Fibroblast of the aortic adventitia (primary cell): ENCODE measurements at regions not wholly inside any gene's neighbourhood (a gene's known extent, or its start where the extent isn't known, plus 50 kb on each side); places are given as distances from the start of the nearest gene placed in this dataset.

ENCODE experiments used
- DNase-seq: peaks from one replicate; pipeline ENCODE4 v3.0.0-alpha.2; 2010; ENCODE audit warnings: low read depth
- H3K4me3 ChIP-seq: 2 replicates; pipeline ENCODE4 v1.5.1; 2011; ENCODE audit warnings: low read depth, mild to moderate bottlenecking, control low read depth, low read length, moderate library complexity
- TF ChIP-seq, protein P1 (sequence below): IDR thresholded peaks from 2 replicates; pipeline ENCODE4 v1.5.1; 2011; ENCODE audit warnings: mild to moderate bottlenecking, low read length, control low read depth, inconsistent platforms; ENCODE audit not compliant: insufficient read depth

DNA sequence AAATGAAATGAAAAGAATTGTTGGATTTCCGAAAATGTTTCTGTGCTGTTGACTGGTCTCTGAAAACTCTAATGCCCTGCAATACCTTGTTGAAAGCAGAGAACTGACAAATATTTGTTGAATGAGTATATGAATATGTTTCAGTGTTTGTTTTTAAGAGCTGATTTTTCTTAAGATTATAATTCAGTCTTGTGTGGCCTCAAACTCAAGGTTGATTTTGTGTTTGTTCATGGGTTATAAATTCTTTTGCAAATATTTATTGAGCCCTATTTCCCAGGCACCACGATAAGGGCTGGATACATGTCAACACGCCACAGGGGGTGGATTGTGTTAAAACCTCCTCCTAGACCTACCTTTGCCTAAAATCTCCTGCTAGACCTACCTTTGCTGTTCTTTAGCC, 203.9 kb upstream of the PLPP4 start:
- no peak overlapping the region for H3K4me3 ChIP-seq
- TF ChIP-seq, protein P1, sequence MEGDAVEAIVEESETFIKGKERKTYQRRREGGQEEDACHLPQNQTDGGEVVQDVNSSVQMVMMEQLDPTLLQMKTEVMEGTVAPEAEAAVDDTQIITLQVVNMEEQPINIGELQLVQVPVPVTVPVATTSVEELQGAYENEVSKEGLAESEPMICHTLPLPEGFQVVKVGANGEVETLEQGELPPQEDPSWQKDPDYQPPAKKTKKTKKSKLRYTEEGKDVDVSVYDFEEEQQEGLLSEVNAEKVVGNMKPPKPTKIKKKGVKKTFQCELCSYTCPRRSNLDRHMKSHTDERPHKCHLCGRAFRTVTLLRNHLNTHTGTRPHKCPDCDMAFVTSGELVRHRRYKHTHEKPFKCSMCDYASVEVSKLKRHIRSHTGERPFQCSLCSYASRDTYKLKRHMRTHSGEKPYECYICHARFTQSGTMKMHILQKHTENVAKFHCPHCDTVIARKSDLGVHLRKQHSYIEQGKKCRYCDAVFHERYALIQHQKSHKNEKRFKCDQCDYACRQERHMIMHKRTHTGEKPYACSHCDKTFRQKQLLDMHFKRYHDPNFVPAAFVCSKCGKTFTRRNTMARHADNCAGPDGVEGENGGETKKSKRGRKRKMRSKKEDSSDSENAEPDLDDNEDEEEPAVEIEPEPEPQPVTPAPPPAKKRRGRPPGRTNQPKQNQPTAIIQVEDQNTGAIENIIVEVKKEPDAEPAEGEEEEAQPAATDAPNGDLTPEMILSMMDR: no peak
- DNase-seq: no peak

DNA sequence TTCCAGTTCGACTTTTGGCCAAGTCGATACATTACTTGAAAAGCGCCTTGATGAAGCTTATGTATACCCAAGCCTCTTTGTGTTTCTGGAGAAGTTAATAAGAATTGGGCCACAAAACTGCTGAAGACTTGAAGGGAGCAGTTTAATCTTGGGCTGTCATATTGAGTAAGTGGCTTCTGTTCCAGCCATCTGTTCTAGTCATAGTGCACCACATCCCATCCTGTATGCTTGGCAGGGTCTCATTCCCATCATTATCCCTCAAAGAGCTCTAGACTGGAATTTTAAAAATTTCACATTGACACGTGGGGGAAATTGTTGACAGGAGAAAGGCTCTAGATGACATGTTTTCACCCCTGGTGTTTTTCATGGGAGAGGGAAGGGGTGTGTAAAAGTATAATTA, 196.6 kb upstream of the PLPP4 start:
- no peak overlapping the region for H3K4me3 ChIP-seq
- DNase-seq: no peak
- TF ChIP-seq, protein P1: no peak

DNA sequence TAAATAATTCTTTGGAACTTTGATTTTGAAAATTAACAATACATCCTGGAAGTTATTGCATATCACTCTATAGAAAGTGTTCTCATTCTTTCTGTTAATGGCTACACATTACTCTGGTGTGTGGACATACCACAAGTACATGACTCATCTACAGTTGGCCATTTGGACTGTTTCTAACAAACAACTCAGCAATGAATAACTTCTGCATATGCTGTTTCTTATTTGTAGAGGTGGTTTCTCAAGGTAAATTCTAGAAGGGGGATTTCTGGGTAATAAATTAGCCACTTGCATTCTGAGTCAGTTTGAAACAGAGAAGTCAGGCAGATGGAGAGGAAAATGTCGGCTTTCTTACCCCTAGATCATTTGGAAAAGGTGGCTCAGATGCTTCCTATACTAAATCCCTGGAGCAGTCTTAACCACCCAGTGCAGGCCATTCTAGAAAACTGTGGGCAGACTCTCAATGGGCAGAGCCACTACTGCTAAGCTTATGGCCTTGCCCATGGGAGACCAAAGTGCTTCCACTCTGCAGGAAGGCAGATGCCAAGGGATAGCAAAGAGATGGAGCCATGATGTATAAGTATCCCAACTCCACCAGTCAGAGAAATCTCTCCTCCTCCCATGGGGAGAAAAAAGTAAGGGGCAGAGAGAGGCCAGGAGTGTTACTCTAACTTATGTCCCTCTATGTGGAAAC, 194.0 kb upstream of the PLPP4 start:
- no peak for DNase-seq
- TF ChIP-seq, protein P1: no peak
- H3K4me3 ChIP-seq: no peak overlapping the region

DNA sequence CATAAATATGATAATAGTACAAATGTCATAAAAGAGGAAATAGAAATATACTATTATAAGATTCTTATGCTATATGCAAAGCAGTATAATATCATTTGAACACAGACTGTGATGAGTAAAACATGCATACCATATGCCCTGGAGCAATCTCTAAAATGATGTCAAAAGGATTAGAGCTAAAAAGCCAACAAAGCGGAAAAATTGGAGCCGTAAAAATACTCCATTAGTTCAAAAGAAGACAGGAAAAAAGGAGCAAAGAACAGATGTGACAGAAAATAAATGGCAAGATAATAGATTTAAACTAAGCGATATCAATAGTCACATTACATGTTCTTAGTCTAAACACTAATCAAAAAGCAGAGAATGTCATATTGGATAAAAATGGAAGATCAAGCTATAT, 191.0 kb upstream of the PLPP4 start:
- TF ChIP-seq, protein P1: no peak
- DNase-seq: no peak
- no peak overlapping the region for H3K4me3 ChIP-seq

DNA sequence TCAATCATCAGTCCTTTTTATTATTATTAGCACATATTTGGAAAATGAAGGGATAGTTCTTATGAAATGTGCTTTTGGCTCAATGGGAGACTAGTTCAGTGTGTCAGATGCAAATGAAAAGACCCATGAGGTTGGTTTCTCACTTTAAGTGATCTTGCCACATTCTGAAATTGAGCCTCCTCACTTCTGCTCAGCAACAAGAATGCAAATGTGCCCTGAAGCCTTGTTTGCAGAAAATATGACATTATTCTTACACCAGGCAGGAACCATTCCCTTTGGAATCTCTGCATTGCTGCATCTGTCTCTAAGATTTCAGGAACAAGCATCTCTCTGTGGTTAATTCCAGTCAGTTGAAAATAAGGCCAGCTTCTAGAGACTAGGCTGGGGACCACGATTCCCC, 186.1 kb upstream of the PLPP4 start:
- H3K4me3 ChIP-seq: no peak overlapping the region
- TF ChIP-seq, protein P1: no peak
- no peak for DNase-seq

DNA sequence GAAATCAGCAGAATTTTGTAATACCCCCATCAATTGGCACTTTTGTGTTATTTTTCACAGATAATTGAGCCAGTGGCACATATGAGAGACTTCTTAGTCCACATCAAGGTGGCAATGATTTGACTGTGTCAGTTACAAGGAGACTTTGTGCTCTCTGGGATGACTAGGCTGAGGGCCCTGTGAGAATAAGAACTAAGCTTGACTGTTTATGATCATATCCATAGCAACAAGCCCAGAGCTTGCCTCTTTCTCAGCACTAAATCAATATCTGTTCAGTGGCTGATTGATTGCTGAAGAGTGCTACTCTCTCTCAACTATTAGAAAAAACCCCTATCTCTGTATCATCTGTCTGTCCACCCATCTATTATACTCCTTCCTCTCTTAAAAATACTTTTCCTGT, 185.3 kb upstream of the PLPP4 start:
- TF ChIP-seq, protein P1: no peak
- H3K4me3 ChIP-seq: no peak overlapping the region
- no peak for DNase-seq

DNA sequence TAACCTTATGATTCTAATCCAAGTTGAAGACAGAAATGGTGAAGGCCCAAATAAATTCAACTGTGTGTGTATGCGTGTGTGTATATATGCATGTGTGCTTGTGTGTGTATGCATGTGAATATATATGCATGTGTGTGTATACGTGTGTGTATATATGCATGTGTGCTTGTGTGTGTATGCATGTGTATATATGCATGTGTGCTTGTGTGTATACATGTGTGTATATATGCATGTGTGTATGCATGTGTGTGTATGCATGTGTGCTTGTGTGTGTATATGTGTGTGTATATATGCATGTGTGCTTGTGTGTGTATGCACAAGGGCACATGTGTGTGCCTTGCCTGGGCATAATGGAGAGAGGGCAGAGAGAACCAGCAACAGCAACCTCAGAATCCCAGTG, 184.7 kb upstream of the PLPP4 start:
- DNase-seq: no peak
- TF ChIP-seq, protein P1: no peak
- H3K4me3 ChIP-seq: no peak overlapping the region
